Heart left ventricle (tissue), 16 donors: ENCODE measurements at regions not wholly inside any gene's neighbourhood (a gene's known extent, or its start where the extent isn't known, plus 50 kb on each side); places are given as distances from the start of the nearest gene placed in this dataset.

Experiments used
- ATAC-seq, 4 donors: fragments of 200-7000 bp; cut with Tn5 transposase; one replicate each; pipeline ENCODE4 v1.9.1; 2020 to 2022; ENCODE audit warnings: moderate library complexity in 4 of 4, mild to moderate bottlenecking in 3 of 4, moderate number of reproducible peaks in 1 of 4
- DNase-seq, 5 donors: peaks; one replicate each; pipeline ENCODE4 v3.0.0-alpha.2; 2020
- H3K27ac ChIP-seq, 12 donors: fragments of 200-600 bp; sonication (generic) in 4 of 12; one replicate each; pipeline versions ENCODE4 v1.5.0 to v1.8.0; 2016 to 2022; ENCODE audit warnings: mild to moderate bottlenecking in 2 of 12
- H3K27me3 ChIP-seq, 9 donors: fragments of 200-600 bp; sonication (generic) in 2 of 9; one replicate each; pipeline versions ENCODE4 v1.5.1 to v1.8.0; 2016 to 2022; ENCODE audit warnings: mild to moderate bottlenecking in 3 of 9
- H3K36me3 ChIP-seq, 9 donors: fragments of 200-600 bp; sonication (generic) in 2 of 9; one replicate each; pipeline versions ENCODE4 v1.5.0 to v1.8.0; 2018 to 2022; ENCODE audit warnings: mild to moderate bottlenecking in 2 of 9
- H3K4me1 ChIP-seq, 12 donors: fragments of 200-600 bp; sonication (generic) in 4 of 12; one replicate each; pipeline versions ENCODE4 v1.5.0 to v1.8.0; 2016 to 2022; ENCODE audit warnings: mild to moderate bottlenecking in 3 of 12
- H3K4me3 ChIP-seq, 12 donors: fragments of 200-600 bp; sonication (generic) in 4 of 12; one replicate each; pipeline versions ENCODE4 v1.5.0 to v1.8.0; 2017 to 2022; ENCODE audit warnings: mild to moderate bottlenecking in 9 of 12, moderate library complexity in 4 of 12
- H3K9me3 ChIP-seq, 12 donors: fragments of 200-600 bp; sonication (generic) in 4 of 12; one replicate each; pipeline versions ENCODE4 v1.5.0 to v1.8.0; 2016 to 2022; ENCODE audit warnings: mild to moderate bottlenecking in 1 of 12
- POLR2A ChIP-seq, 2 donors: fragments of 450-650 bp; IDR thresholded peaks; one replicate each; pipeline ENCODE4 v1.6.1; 2017; ENCODE audit warnings: antibody characterized with exemption in 2 of 2, mild to moderate bottlenecking in 2 of 2, moderate library complexity in 2 of 2
- WGBS, 4 donors: extraction: QIAGEN DNeasy Blood & Tissue Kit in 2 of 4; methylation state at CpG; one replicate each; pipeline versions ENCODE4 v1.1.5 to v1.1.7; 2013 to 2018; 5-methylcytosine and 5-hydroxymethylcytosine counted together
- intact Hi-C, 10 donors: fragments of 100-400 bp; cut with DNase I; formaldehyde crosslinking; loops; one replicate each; pipeline versions ENCODE4 v1.11.1 to v1.14.2; 2022
- TF ChIP-seq, protein P1 (sequence below), 12 donors: fragments of 200-600 bp; sonication (generic) in 4 of 12; IDR thresholded peaks; one replicate each; pipeline versions ENCODE4 v1.5.0 to v1.8.0; 2018 to 2022; ENCODE audit warnings: antibody characterized with exemption in 12 of 12, mild to moderate bottlenecking in 5 of 12
- donor health status: ischemic (EF 13 %, LVEDD 7.1; RV severe dilation, severe dysfunction).
- donor health status: healthy with polysubstance abuse.
- donor health status: DM: no; HTN: yes; CAD: no.
- donor health status: DM: no; HTN: no; CAD: no.
- donor health status: ischemic (EF 25% LVEDD 6.9; RV normal size, moderate dysfunction).
- donor health status: ischemic (EF 25% LVEDD 5.7; RV mildly dilated, moderate dysfunction).
- donor health status: healthy.
- donor health status: DM: yes; HTN: yes; CAD: no.
- donor health status: ischemic (EF 35%, LVEDD 5.7; RV mildly dilated, moderate dysfunction).
- donor health status: nonischemic (EF 11% LVEDD 7.7; RV severe dilation, severe dysfunction).
- donor health status: DM: yes; HTN: yes; CAD: no.
- donor health status: PGD.
- donor health status: ischemic (EF 29% LVEDD 5.4; RV normal size, mild dysfunction).
- donor health status: nonischemic (EF 23%, LVEDD 6.1; RV moderate dilation, normal function).

DNA sequence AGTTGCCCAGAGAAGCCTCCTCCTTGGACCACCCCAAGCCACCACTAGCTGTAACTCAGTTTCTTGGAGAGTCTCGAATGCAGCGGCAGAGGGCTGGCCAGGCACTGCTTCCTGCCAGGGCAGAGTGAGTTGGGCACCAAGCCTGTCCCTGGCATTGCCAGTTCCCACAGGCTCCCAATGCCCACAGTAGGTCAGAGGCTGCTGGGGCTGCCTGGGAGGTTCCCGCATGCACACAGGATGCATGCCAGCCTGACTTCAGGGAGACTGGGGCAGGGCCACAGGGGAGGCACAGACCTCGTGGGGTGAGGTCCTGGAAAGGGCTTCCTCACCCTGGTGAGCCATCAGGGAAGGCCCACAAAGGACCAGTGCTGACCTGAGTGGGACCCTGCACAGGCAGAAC is 152.8 kb downstream of the ZNF248 start:
- intact Hi-C loops, result no loop called here
- H3K36me3 ChIP-seq, result no peaks in the 10 kb centered on the region
- ATAC-seq (no peak), DNase-seq (no peak)
- peaks cover 0 to 3% (median 0%) of the 10 kb centered on the region in 12 donors for H3K9me3 ChIP-seq
- TF ChIP-seq, protein P1, sequence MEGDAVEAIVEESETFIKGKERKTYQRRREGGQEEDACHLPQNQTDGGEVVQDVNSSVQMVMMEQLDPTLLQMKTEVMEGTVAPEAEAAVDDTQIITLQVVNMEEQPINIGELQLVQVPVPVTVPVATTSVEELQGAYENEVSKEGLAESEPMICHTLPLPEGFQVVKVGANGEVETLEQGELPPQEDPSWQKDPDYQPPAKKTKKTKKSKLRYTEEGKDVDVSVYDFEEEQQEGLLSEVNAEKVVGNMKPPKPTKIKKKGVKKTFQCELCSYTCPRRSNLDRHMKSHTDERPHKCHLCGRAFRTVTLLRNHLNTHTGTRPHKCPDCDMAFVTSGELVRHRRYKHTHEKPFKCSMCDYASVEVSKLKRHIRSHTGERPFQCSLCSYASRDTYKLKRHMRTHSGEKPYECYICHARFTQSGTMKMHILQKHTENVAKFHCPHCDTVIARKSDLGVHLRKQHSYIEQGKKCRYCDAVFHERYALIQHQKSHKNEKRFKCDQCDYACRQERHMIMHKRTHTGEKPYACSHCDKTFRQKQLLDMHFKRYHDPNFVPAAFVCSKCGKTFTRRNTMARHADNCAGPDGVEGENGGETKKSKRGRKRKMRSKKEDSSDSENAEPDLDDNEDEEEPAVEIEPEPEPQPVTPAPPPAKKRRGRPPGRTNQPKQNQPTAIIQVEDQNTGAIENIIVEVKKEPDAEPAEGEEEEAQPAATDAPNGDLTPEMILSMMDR (IDR thresholded peaks at IDR 0.05), result no peak
- TF ChIP-seq POLR2A (IDR thresholded peaks at IDR 0.05), result no peak
- no peak overlapping the region for H3K4me3 ChIP-seq
- H3K4me1 ChIP-seq, result no peaks in the 10 kb centered on the region
- H3K27ac ChIP-seq, result no peak overlapping the region
- H3K27me3 ChIP-seq, result no peaks in the 10 kb centered on the region
- 67 to 95% (median 72%) methylated on average over 2 to 4 of the region's 4 CpGs for WGBS, 4 donors

DNA sequence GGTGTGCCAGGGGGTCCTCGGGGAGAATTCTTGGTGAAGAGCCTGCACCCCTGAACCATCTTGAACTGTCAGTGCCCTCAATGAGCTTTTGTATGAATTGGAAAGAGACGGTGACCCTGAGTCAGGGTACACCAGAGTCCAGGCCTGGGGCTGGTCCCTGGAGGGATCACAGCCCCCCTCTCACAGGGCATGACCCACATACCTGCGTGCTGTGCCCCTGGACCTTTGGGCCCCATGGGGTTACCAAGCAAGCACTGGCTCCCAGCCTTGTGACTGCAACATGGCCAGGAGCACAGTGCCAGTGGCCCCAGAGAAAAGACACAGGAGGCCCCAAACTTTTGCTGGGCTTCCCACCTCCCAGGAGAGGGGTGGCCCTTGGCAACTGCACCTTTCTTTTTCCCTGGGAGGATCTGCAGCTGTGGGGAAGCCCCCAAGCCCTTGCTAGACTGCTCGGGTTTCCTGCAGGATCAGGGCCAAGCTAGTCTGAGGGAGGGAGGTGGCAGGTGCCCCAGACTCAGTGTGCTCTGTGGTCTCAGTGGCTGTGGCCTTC is 153.5 kb downstream of the ZNF248 start:
- H3K27ac ChIP-seq, result no peak overlapping the region
- WGBS, 4 donors, result 66 to 80% (median 69%) methylated on average over 2 to 4 of the region's 4 CpGs
- DNase-seq (no peak), ATAC-seq (no peak)
- TF ChIP-seq, protein P1 (IDR thresholded peaks at IDR 0.05), result no peak
- TF ChIP-seq POLR2A (IDR thresholded peaks at IDR 0.05), result no peak
- H3K9me3 ChIP-seq, result peaks cover 0 to 3% (median 0%) of the 10 kb centered on the region in 12 donors
- no peak overlapping the region for H3K4me3 ChIP-seq
- H3K4me1 ChIP-seq, result no peaks in the 10 kb centered on the region
- H3K36me3 ChIP-seq, result no peaks in the 10 kb centered on the region
- intact Hi-C loops, result no loop called here
- no peaks in the 10 kb centered on the region for H3K27me3 ChIP-seq

DNA sequence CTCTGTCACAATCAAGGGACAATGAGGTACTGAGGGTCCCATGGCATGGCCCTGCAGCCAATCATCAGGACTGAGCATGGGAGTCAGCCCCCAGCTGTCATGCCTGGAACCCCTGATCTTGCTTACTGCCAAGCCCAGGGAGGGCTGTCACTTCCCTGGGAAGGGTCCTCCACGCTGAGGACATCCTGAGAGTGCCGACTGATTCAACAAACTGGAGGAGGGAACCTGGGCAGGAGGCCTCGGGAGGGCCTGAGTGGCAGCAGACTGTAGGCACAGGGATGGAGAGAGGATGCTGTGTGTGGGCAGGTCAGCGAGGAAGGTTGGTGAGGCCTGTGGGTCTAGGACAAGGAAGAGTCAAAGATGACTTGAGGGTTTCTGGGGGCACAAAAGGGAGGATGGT is 154.3 kb downstream of the ZNF248 start:
- peaks cover 0 to 3% (median 0%) of the 10 kb centered on the region in 12 donors for H3K9me3 ChIP-seq
- no peak overlapping the region for H3K4me3 ChIP-seq
- TF ChIP-seq, protein P1 (IDR thresholded peaks at IDR 0.05), result no peak
- no peak for TF ChIP-seq POLR2A (IDR thresholded peaks at IDR 0.05)
- no peaks in the 10 kb centered on the region for H3K36me3 ChIP-seq
- H3K4me1 ChIP-seq, result no peaks in the 10 kb centered on the region
- no peaks in the 10 kb centered on the region for H3K27me3 ChIP-seq
- H3K27ac ChIP-seq, result no peak overlapping the region
- ATAC-seq (no peak), DNase-seq (no peak)
- 66 to 73% (median 70%) methylated on average over 4 of the region's 4 CpGs for WGBS, 4 donors
- intact Hi-C loops, result no loop called here

DNA sequence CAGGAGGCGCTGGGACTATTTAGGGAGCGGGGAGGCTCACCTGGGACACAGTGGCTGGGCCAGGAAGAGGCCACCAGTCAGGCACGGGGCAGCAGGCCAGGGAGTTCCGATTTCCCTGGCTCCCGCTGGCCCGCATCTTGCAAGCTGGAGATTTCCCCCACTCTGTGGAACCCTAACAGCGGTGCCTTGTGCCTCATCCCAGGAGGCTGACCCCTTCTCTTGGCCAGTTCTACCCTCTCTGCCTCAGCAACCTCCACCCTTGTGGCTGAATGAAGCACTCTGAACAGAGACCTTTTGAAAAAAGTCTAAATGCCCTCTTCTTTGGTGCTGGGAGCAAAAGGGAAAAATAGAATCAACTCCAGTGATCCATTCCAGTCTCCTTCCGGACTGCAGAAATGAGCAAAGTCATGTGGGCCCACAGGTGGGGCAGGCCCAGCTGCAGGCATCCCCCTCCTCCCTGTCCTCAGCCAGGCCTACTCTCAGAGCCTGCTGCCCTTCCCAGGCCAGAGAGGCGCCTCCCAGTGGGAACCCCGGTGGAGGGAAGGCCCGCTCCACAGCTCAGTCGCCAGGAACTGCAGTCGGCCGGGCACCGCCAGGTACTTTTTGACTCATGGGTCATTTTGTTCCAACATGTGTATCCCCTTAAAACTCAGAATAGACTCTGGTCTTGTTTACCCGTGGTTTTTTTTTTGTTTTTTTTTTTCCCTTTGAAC is 155.5 kb downstream of the ZNF248 start:
- Histone ChIP-seq H3K9me3 (peaks cover 0 to 3% (median 0%) of the 10 kb centered on the region in 12 donors), H3K4me1 (no peaks in the 10 kb centered on the region), H3K27me3 (no peaks in the 10 kb centered on the region), H3K4me3 (no peak overlapping the region), H3K36me3 (no peaks in the 10 kb centered on the region), H3K27ac (no peak overlapping the region)
- ATAC-seq, result no peak
- intact Hi-C loops, result no loop called here
- WGBS, 4 donors, result 75 to 80% (median 77%) methylated on average over 14 to 16 of the region's 16 CpGs
- no peak for TF ChIP-seq POLR2A (IDR thresholded peaks at IDR 0.05)
- TF ChIP-seq, protein P1 (IDR thresholded peaks at IDR 0.05), result no peak
- no peak for DNase-seq
